B cell (primary cell): ENCODE measurements at regions not wholly inside any gene's neighbourhood (a gene's known extent, or its start where the extent isn't known, plus 50 kb on each side); places are given as distances from the start of the nearest gene placed in this dataset.

Experiments used
- ATAC-seq: fragments of 200-7000 bp; cut with Tn5 transposase; one replicate; pipeline ENCODE4 v1.10.0; 2021; ENCODE audit warnings: low read depth, mild to moderate bottlenecking, moderate number of reproducible peaks, moderate library complexity
- CTCF ChIA-PET: fragments of 350-600 bp; sonication (Branson Sonifier 250); formaldehyde crosslinking; loops from one replicate; lab custom pipeline; 2021; ENCODE audit warnings: antibody characterized with exemption, inconsistent platforms; lab: Charles Lee
- POLR2A ChIA-PET: fragments of 350-600 bp; sonication (Branson Sonifier 250); formaldehyde crosslinking; loops from one replicate; lab custom pipeline; 2021; ENCODE audit warnings: antibody characterized with exemption; lab: Charles Lee
- DNase-seq: peaks from one replicate; pipeline ENCODE4 v3.0.0; 2013
- H2AFZ ChIP-seq: 2 replicates; pipeline ENCODE4 v1.6.1; 2012; ENCODE audit warnings: mild to moderate bottlenecking, low read depth, low read length; ENCODE audit not compliant: insufficient read depth, poor library complexity, severe bottlenecking
- H3K27ac ChIP-seq, 2 donors: 1 replicate in 1 of 2; 2 replicates in 1 of 2; pipeline ENCODE4 v1.5.1; 2012 to 2013; ENCODE audit warnings: low read length in 2 of 2, mild to moderate bottlenecking in 2 of 2, moderate library complexity in 1 of 2
- H3K27me3 ChIP-seq, 4 experiments: fragments of 200-600 bp in 1 of 4; sonication (generic) in 1 of 4; replicated peaks in 1 of 4; 1 replicate in 2 of 4; 2 replicates in 2 of 4; pipeline versions ENCODE4 v1.6.1 to v1.7.0; 2013 to 2016; ENCODE audit warnings: low read length in 3 of 4, mild to moderate bottlenecking in 2 of 4, mixed read lengths in 1 of 4, moderate library complexity in 1 of 4; ENCODE audit not compliant: insufficient read depth in 4 of 4, control insufficient read depth in 3 of 4; ENCODE audit errors: control extremely low read depth in 1 of 4
- H3K36me3 ChIP-seq, 2 experiments: replicated peaks in 1 of 2; 1 replicate in 1 of 2; 2 replicates in 1 of 2; pipeline versions ENCODE4 v1.6.1 to v1.7.1; 2013; ENCODE audit warnings: low read length in 1 of 2; ENCODE audit not compliant: insufficient read depth in 2 of 2, control insufficient read depth in 1 of 2; ENCODE audit errors: control extremely low read depth in 1 of 2, extremely low read depth in 1 of 2
- H3K4me1 ChIP-seq, 2 donors: fragments of 200-600 bp in 1 of 2; sonication (generic) in 1 of 2; 1 replicate in 1 of 2; 2 replicates in 1 of 2; pipeline versions ENCODE4 v1.5.1 to v1.6.1; 2013 to 2017; ENCODE audit warnings: low read length in 2 of 2; ENCODE audit not compliant: control insufficient read depth in 2 of 2, insufficient read depth in 2 of 2
- H3K4me2 ChIP-seq: replicated peaks from 2 replicates; pipeline ENCODE3; 2012; ENCODE audit warnings: mild to moderate bottlenecking, low read depth, low read length; ENCODE audit not compliant: poor library complexity, severe bottlenecking
- H3K4me3 ChIP-seq, 5 experiments: fragments of 200-600 bp in 1 of 5; sonication (generic) in 1 of 5; 1 replicate in 3 of 5; 2 replicates in 2 of 5; pipeline versions ENCODE4 v1.5.1 to v1.7.0; 2011 to 2016; ENCODE audit warnings: low read length in 4 of 5, mild to moderate bottlenecking in 4 of 5, low read depth in 2 of 5, control low read depth in 1 of 5, moderate library complexity in 1 of 5; ENCODE audit not compliant: insufficient read depth in 1 of 5; ENCODE audit errors: control extremely low read depth in 1 of 5, extremely low read depth in 1 of 5
- H3K79me2 ChIP-seq: fragments of 200-600 bp; sonication (generic); one replicate; pipeline ENCODE4 v1.6.0; 2016; ENCODE audit warnings: low read length; ENCODE audit not compliant: control insufficient read depth, insufficient read depth
- H3K9ac ChIP-seq: fragments of 200-600 bp; sonication (generic); 2 replicates; pipeline ENCODE4 v1.6.1; 2017; ENCODE audit warnings: mild to moderate bottlenecking, low read length, moderate library complexity
- H3K9me3 ChIP-seq, 3 donors: one replicate each; pipeline versions ENCODE4 v1.6.1 to v1.7.1; 2013; ENCODE audit warnings: low read length in 2 of 3; ENCODE audit not compliant: control insufficient read depth in 2 of 3, insufficient read depth in 1 of 3; ENCODE audit errors: control extremely low read depth in 1 of 3
- H4K20me1 ChIP-seq: 2 replicates; pipeline ENCODE4 v1.6.0; 2012; ENCODE audit warnings: mild to moderate bottlenecking, low read length; ENCODE audit not compliant: insufficient read depth, control insufficient read depth, poor library complexity, severe bottlenecking
- H3K27ac Mint-ChIP-seq: one replicate; pipeline ENCODE4 v1.8.0; 2021; ENCODE audit warnings: mixed read lengths
- H3K27me3 Mint-ChIP-seq: one replicate; pipeline ENCODE4 v1.8.0; 2021; ENCODE audit warnings: mixed read lengths
- H3K4me1 Mint-ChIP-seq: one replicate; pipeline ENCODE4 v1.8.0; 2021; ENCODE audit warnings: mixed read lengths
- H3K4me3 Mint-ChIP-seq: one replicate; pipeline ENCODE4 v1.8.0; 2021; ENCODE audit warnings: mixed read lengths
- H3K9me3 Mint-ChIP-seq: one replicate; pipeline ENCODE4 v1.8.0; 2022; ENCODE audit warnings: mixed read lengths; ENCODE audit not compliant: insufficient read depth
- CTCF ChIP-seq: fragments of 200-600 bp; IDR thresholded peaks from one replicate; pipeline ENCODE4 v1.8.0; 2022; ENCODE audit warnings: antibody characterized with exemption, mild to moderate bottlenecking
- EZH2 ChIP-seq: IDR thresholded peaks from 2 replicates; pipeline ENCODE4 v1.6.1; 2012; ENCODE audit warnings: borderline replicate concordance, low read depth, mild to moderate bottlenecking, moderate library complexity, low read length; ENCODE audit not compliant: insufficient read depth, poor library complexity, severe bottlenecking
- WGBS: methylation state at CpG from one replicate; pipeline ENCODE4 v1.1.5; 2013; ENCODE audit warnings: missing lambda C conversion rate; ENCODE audit not compliant: insufficient coverage; 5-methylcytosine and 5-hydroxymethylcytosine counted together
- intact Hi-C: fragments of 100-400 bp; cut with micrococcal nuclease; formaldehyde crosslinking; loops from one replicate; pipeline ENCODE4 v1.10.0; 2022

DNA sequence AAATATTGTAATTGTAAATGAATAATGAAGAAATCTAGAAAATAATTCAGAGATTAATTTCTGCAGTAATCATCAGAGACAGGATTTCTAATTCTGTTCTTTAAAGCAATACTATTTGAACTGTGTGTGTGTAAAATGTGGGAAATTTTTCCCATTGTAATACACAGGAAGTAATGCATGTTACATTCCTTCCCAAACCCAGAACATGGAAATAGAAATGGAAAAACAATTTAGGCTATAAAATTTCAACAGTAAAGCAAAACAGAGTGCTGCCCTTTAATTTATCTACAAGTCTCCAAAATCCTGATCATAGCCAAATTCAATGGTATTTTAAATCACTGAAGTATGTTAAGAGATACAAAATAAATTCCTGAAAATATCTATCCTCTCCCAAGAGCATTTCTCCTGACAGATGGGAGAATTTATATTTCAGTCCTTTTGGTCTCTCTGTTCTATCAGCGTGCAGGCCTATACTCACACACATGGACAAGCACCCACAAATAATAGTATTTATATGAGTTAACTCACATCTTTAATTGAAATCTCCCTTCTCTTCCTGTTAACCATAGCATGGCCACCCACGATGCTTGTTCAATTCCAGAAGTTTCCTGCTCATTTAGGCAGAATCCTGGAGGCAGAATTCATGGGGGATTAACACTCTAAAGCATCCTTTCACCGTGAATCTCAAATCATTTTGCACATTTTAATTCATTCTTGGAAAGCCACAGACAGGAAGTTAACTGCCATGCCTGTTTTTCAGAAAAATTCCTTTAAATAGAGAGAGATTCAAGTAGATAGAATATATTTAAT is 1465.4 kb upstream of the FLRT2 start:
- H3K36me3 ChIP-seq, result no peaks in the 10 kb centered on the region
- no peaks in the 10 kb centered on the region for H3K27me3 ChIP-seq
- intact Hi-C loops, result no loop called here
- Mint-ChIP-seq H3K4me3 (no peak overlapping the region), H3K9me3 (peaks cover 5% of the 10 kb centered on the region), H3K27me3 (no peaks in the 10 kb centered on the region), H3K27ac (no peak overlapping the region), H3K4me1 (no peaks in the 10 kb centered on the region)
- H3K79me2 ChIP-seq, result no peaks in the 10 kb centered on the region
- ATAC-seq, result no peak
- H3K4me2 ChIP-seq, result no peak overlapping the region
- H3K27ac ChIP-seq, result no peak overlapping the region
- no peaks in the 10 kb centered on the region for H4K20me1 ChIP-seq
- no CpG with 5 or more reads among the region's 3 CpGs for WGBS
- no peak for DNase-seq
- H3K9ac ChIP-seq, result no peak overlapping the region
- no peaks in the 10 kb centered on the region for H3K4me1 ChIP-seq
- no peak overlapping the region for H2AFZ ChIP-seq
- ChIA-PET POLR2A (no interaction called here), CTCF (no interaction called here)
- H3K4me3 ChIP-seq, result no peak overlapping the region
- H3K9me3 ChIP-seq, result peaks cover 0 to 3% (median 0%) of the 10 kb centered on the region in 3 donors
- no peak for TF ChIP-seq EZH2
- TF ChIP-seq CTCF, result no peak

DNA sequence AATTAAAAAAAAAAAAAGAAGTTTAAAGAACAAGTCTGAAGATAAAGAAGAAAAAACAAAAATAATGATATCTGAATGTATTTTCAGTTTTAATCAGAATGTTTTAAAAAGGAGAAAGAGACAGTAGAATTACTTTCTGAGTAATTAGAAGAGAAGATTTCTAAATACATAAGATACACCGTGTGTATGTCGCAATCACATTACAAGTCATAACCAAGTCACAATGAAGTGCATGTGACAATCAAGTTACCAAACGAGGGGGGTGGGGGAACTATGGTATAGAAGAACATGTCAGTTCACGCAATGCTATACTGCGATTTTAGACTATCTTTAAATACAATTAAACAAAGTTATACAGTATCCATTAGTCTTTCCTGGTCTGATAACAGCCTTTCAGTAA is 1464.1 kb upstream of the FLRT2 start:
- intact Hi-C loops, result no loop called here
- H3K27ac Mint-ChIP-seq, result no peak overlapping the region
- Histone ChIP-seq H2AFZ (no peak overlapping the region), H3K4me1 (no peaks in the 10 kb centered on the region), H3K36me3 (no peaks in the 10 kb centered on the region), H4K20me1 (no peaks in the 10 kb centered on the region), H3K27me3 (no peaks in the 10 kb centered on the region), H3K4me3 (no peak overlapping the region), H3K79me2 (no peaks in the 10 kb centered on the region), H3K4me2 (no peak overlapping the region), H3K9me3 (peaks cover 0 to 3% (median 0%) of the 10 kb centered on the region in 3 donors), H3K9ac (no peak overlapping the region), H3K27ac (no peak overlapping the region)
- H3K4me3 Mint-ChIP-seq, result no peak overlapping the region
- H3K4me1 Mint-ChIP-seq, result no peaks in the 10 kb centered on the region
- CTCF ChIA-PET, result no interaction called here
- no CpG with 5 or more reads among the region's 5 CpGs for WGBS
- H3K9me3 Mint-ChIP-seq, result peaks cover 5% of the 10 kb centered on the region
- no peak for ATAC-seq
- no peaks in the 10 kb centered on the region for H3K27me3 Mint-ChIP-seq
- POLR2A ChIA-PET, result no interaction called here
- no peak for DNase-seq
- TF ChIP-seq EZH2, result no peak
- no peak for TF ChIP-seq CTCF
